IMR-90 (cell line): ENCODE measurements at regions not wholly inside any gene's neighbourhood (a gene's known extent, or its start where the extent isn't known, plus 50 kb on each side); places are given as distances from the start of the nearest gene placed in this dataset.

Experiments used
- ATAC-seq: fragments of 200-7000 bp; cut with Tn5 transposase; 2 replicates; pipeline ENCODE4 v1.9.1; 2020; ENCODE audit warnings: low read depth, mild to moderate bottlenecking, moderate library complexity
- BruUV-seq: library from RNA; stranded (reverse); fragments of 400-500 nt; replicated peaks from 2 replicates; lab custom pipeline; 2021; lab: Mats Ljungman, UMichigan
- CTCF ChIA-PET: fragments of 300-600 bp; formaldehyde crosslinking; extraction: SDS; loops from one replicate; lab custom pipeline; 2021; ENCODE audit warnings: antibody characterized with exemption; lab: Yijun Ruan, JAX
- POLR2A ChIA-PET: fragments of 300-600 bp; sonication (Branson Sonifier 250); formaldehyde crosslinking; loops from one replicate; lab custom pipeline; 2022; ENCODE audit warnings: antibody characterized with exemption; ENCODE audit not compliant: unreplicated experiment; lab: Charles Lee
- DNase-seq: peaks from one replicate; pipeline ENCODE4 v3.0.0; 2013
- H2AFZ ChIP-seq: replicated peaks from 2 replicates; pipeline ENCODE3; 2013; ENCODE audit warnings: low read length, mild to moderate bottlenecking; ENCODE audit not compliant: poor library complexity
- H2AK5ac ChIP-seq: 2 replicates; pipeline ENCODE4 v1.6.1; 2013; ENCODE audit warnings: low read depth, low read length, inconsistent platforms
- H2AK9ac ChIP-seq: replicated peaks from 2 replicates; pipeline ENCODE3; 2013; ENCODE audit warnings: mild to moderate bottlenecking, low read depth, low read length, moderate library complexity; ENCODE audit not compliant: poor library complexity
- H2BK120ac ChIP-seq: 2 replicates; pipeline ENCODE4 v1.6.1; 2013; ENCODE audit warnings: low read depth, low read length, inconsistent platforms
- H2BK15ac ChIP-seq: 3 replicates; pipeline ENCODE4 v1.6.1; 2013; ENCODE audit warnings: low read depth, low read length, inconsistent platforms
- H2BK20ac ChIP-seq: 2 replicates; pipeline ENCODE4 v1.6.1; 2013; ENCODE audit warnings: low read depth, mild to moderate bottlenecking, inconsistent platforms, low read length, moderate library complexity
- H2BK5ac ChIP-seq: 2 replicates; pipeline ENCODE4 v1.6.1; 2013; ENCODE audit warnings: mild to moderate bottlenecking, low read depth, low read length, inconsistent platforms; ENCODE audit not compliant: poor library complexity, severe bottlenecking
- H3K14ac ChIP-seq: replicated peaks from 2 replicates; pipeline ENCODE4 v1.6.1; 2013; ENCODE audit warnings: low read depth, low read length, inconsistent platforms
- H3K18ac ChIP-seq: 2 replicates; pipeline ENCODE4 v1.6.1; 2013; ENCODE audit warnings: low read depth, low read length, control low read depth
- H3K23ac ChIP-seq: 2 replicates; pipeline ENCODE4 v1.6.1; 2013; ENCODE audit warnings: low read depth, low read length, inconsistent platforms
- H3K27ac ChIP-seq: 2 replicates; pipeline ENCODE4 v1.5.1; 2013; ENCODE audit warnings: mild to moderate bottlenecking, control low read depth, low read length; ENCODE audit not compliant: insufficient read depth
- H3K27me3 ChIP-seq: 2 replicates; pipeline ENCODE4 v1.6.1; 2013; ENCODE audit warnings: low read length; ENCODE audit not compliant: control insufficient read depth, insufficient read depth
- H3K36me3 ChIP-seq: 2 replicates; pipeline ENCODE4 v1.6.1; 2013; ENCODE audit warnings: low read length, mixed read lengths; ENCODE audit not compliant: control insufficient read depth, insufficient read depth
- H3K4ac ChIP-seq: 2 replicates; pipeline ENCODE4 v1.6.1; 2013; ENCODE audit warnings: low read depth, low read length, inconsistent platforms
- H3K4me1 ChIP-seq: 2 replicates; pipeline ENCODE4 v1.6.1; 2013; ENCODE audit warnings: low read length, mixed read lengths; ENCODE audit not compliant: control insufficient read depth, insufficient read depth
- H3K4me2 ChIP-seq: 2 replicates; pipeline ENCODE4 v1.6.1; 2013; ENCODE audit warnings: low read depth, mild to moderate bottlenecking, control low read depth, low read length, moderate library complexity
- H3K4me3 ChIP-seq: 2 replicates; pipeline ENCODE4 v1.5.1; 2013; ENCODE audit warnings: low read depth, mild to moderate bottlenecking, control low read depth, low read length, moderate library complexity; ENCODE audit not compliant: insufficient read depth
- H3K56ac ChIP-seq: 2 replicates; pipeline ENCODE4 v1.6.1; 2013; ENCODE audit warnings: low read length, inconsistent platforms; ENCODE audit not compliant: insufficient read depth; ENCODE audit errors: extremely low read depth
- H3K79me1 ChIP-seq, 2 experiments: 2 replicates each; pipeline ENCODE4 v1.6.1; 2013; ENCODE audit warnings: low read length in 2 of 2, inconsistent platforms in 1 of 2, low read depth in 1 of 2
- H3K9ac ChIP-seq: 2 replicates; pipeline ENCODE4 v1.6.1; 2013; ENCODE audit warnings: low read depth, low read length, control low read depth
- H3K9me1 ChIP-seq: 2 replicates; pipeline ENCODE4 v1.6.1; 2013; ENCODE audit warnings: low read length, inconsistent platforms; ENCODE audit not compliant: insufficient read depth
- H3K9me3 ChIP-seq: 2 replicates; pipeline ENCODE4 v1.6.1; 2013; ENCODE audit warnings: low read length; ENCODE audit not compliant: control insufficient read depth, insufficient read depth
- H4K20me1 ChIP-seq: 2 replicates; pipeline ENCODE4 v1.6.1; 2013; ENCODE audit warnings: low read length, inconsistent platforms; ENCODE audit not compliant: insufficient read depth
- H4K5ac ChIP-seq: 2 replicates; pipeline ENCODE4 v1.6.1; 2013; ENCODE audit warnings: mild to moderate bottlenecking, low read depth, low read length, control low read depth
- H4K8ac ChIP-seq, 2 experiments: 2 replicates each; pipeline ENCODE4 v1.6.1; 2013; ENCODE audit warnings: low read depth in 2 of 2, low read length in 2 of 2, control low read depth in 1 of 2, inconsistent platforms in 1 of 2
- H4K91ac ChIP-seq: 2 replicates; pipeline ENCODE4 v1.6.1; 2013; ENCODE audit warnings: low read depth, low read length, inconsistent platforms; ENCODE audit not compliant: insufficient read depth
- NFE2L2 ChIP-seq: fragments of 150-350 bp; IDR thresholded peaks from 2 replicates; pipeline ENCODE4 v1.6.1; 2016; ENCODE audit warnings: low read depth, mild to moderate bottlenecking, low read length
- WGBS, 2 experiments: methylation state at CpG; one replicate each; pipeline versions ENCODE4 v1.1.5 to v1.1.7; 2013; ENCODE audit warnings: missing lambda C conversion rate in 2 of 2; ENCODE audit not compliant: insufficient read length in 1 of 2; ENCODE audit errors: extremely low coverage in 2 of 2; 5-methylcytosine and 5-hydroxymethylcytosine counted together
- dilution Hi-C: fragments of 300-500 bp; cut with HindIII; formaldehyde crosslinking; loops from one replicate; pipeline ENCODE4 v1.14.3; 2018; ENCODE audit warnings: low sequenced_read_pairs; ENCODE audit not compliant: unreplicated experiment
- in situ Hi-C: fragments of 300-500 bp; cut with MboI; formaldehyde crosslinking; loops from 3 replicates; pipeline ENCODE4 v1.14.3; 2019; ENCODE audit warnings: low sequenced_read_pairs, inconsistent platforms, mixed read lengths
- intact Hi-C: fragments of 100-400 bp; cut with micrococcal nuclease; formaldehyde crosslinking; loops from 2 replicates; pipeline ENCODE4 v1.10.0; 2022
- TF ChIP-seq, protein P1 (sequence below): fragments of 150-350 bp; IDR thresholded peaks from 2 replicates; pipeline ENCODE4 v1.6.1; 2017; ENCODE audit warnings: mild to moderate bottlenecking, antibody characterized with exemption, low read length, low read depth

DNA sequence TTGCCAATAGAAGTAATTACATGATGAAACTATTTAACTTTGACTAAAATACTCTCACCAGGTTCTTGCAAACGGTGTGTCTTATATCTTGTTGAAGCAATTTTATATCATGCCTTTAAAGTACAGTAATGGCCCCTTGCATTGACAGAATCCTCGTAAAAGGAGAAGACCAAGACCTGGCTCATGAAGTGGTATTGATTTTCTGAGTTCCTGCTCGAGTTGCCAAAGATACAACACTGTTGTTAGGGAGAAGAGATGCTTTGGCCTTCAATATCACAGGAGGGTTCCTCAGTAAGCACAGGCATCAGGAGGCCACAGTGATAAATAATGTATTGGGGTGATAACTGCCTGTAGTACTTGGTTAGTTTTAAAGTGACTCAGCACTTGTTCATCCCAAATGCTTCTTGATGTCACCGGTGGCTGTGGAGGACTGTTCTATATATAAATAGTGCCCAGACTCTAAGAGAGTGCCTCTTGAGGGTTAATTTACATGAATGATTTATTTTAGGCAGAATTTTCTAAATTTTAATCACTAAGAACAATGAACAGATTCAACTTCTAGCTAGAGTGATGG, 571.7 kb upstream of the FANCL start:
- H3K56ac ChIP-seq = no peak overlapping the region
- no peak overlapping the region for H3K18ac ChIP-seq
- H4K5ac ChIP-seq = no peak overlapping the region
- no CpG with 5 or more reads among the region's 4 CpGs for WGBS, 2 experiments
- CTCF ChIA-PET = no interaction called here
- H3K9me1 ChIP-seq = no peaks in the 10 kb centered on the region
- H3K9me3 ChIP-seq = no peaks in the 10 kb centered on the region
- no peak overlapping the region for H3K27ac ChIP-seq
- no peak overlapping the region for H2AFZ ChIP-seq
- no TSS peak for BruUV-seq
- no peak for ATAC-seq
- TF ChIP-seq, protein P1, sequence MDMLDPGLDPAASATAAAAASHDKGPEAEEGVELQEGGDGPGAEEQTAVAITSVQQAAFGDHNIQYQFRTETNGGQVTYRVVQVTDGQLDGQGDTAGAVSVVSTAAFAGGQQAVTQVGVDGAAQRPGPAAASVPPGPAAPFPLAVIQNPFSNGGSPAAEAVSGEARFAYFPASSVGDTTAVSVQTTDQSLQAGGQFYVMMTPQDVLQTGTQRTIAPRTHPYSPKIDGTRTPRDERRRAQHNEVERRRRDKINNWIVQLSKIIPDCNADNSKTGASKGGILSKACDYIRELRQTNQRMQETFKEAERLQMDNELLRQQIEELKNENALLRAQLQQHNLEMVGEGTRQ = no peak
- TF ChIP-seq NFE2L2 = 0 out of 2 replicates have a peak, but pooled peaks have one; percentile 4
- no peak overlapping the region for H2BK20ac ChIP-seq
- no peak for DNase-seq
- POLR2A ChIA-PET = no interaction called here
- no peak overlapping the region for H3K4me3 ChIP-seq
- no peaks in the 10 kb centered on the region for H3K4me1 ChIP-seq
- dilution Hi-C loops = no loop called here
- no peaks in the 10 kb centered on the region for H3K27me3 ChIP-seq
- H3K4ac ChIP-seq = no peak overlapping the region
- H4K20me1 ChIP-seq = no peaks in the 10 kb centered on the region
- no peaks in the 10 kb centered on the region for H3K36me3 ChIP-seq
- H2AK5ac ChIP-seq = no peak overlapping the region
- no peak overlapping the region for H4K8ac ChIP-seq
- H2BK15ac ChIP-seq = no peak overlapping the region
- H2BK5ac ChIP-seq = no peak overlapping the region
- no peak overlapping the region for H2BK120ac ChIP-seq
- H2AK9ac ChIP-seq = no peak overlapping the region
- no peak overlapping the region for H4K91ac ChIP-seq
- no peak overlapping the region for H3K9ac ChIP-seq
- no peak overlapping the region for H3K4me2 ChIP-seq
- no peak overlapping the region for H3K23ac ChIP-seq
- no peak overlapping the region for H3K14ac ChIP-seq
- in situ Hi-C loops = no loop called here
- H3K79me1 ChIP-seq = no peaks in the 10 kb centered on the region
- intact Hi-C loops = no loop called here
